Small intestine (tissue), 7 donors: ENCODE measurements at regions not wholly inside any gene's neighbourhood (a gene's known extent, or its start where the extent isn't known, plus 50 kb on each side); places are given as distances from the start of the nearest gene placed in this dataset.

Experiments used
- DNase-seq, 2 donors: peaks; one replicate each; pipeline versions ENCODE4 v3.0.0 to v3.0.0-alpha.2; 2013
- FAIRE-seq: peaks from 2 replicates; lab custom pipeline; 2012; peaks lifted over from hg19 to GRCh38; lab: Jason Lieb, UNC
- H3K27ac ChIP-seq, 3 donors: one replicate each; pipeline ENCODE4 v1.5.1; 2013; ENCODE audit warnings: low read length in 2 of 3, mild to moderate bottlenecking in 2 of 3, control low read depth in 1 of 3, inconsistent platforms in 1 of 3, low read depth in 1 of 3, moderate library complexity in 1 of 3
- H3K27me3 ChIP-seq, 3 donors: one replicate each; pipeline ENCODE4 v1.6.1; 2013; ENCODE audit warnings: low read length in 3 of 3, inconsistent platforms in 1 of 3; ENCODE audit not compliant: control insufficient read depth in 3 of 3, insufficient read depth in 3 of 3
- H3K36me3 ChIP-seq, 3 donors: one replicate each; pipeline ENCODE4 v1.6.1; 2013; ENCODE audit warnings: low read length in 3 of 3, inconsistent platforms in 1 of 3, low read depth in 1 of 3, mild to moderate bottlenecking in 1 of 3, moderate library complexity in 1 of 3; ENCODE audit not compliant: control insufficient read depth in 3 of 3, insufficient read depth in 2 of 3
- H3K4me1 ChIP-seq, 3 donors: one replicate each; pipeline ENCODE4 v1.6.1; 2013; ENCODE audit warnings: low read length in 2 of 3, inconsistent platforms in 1 of 3, low read depth in 1 of 3, mild to moderate bottlenecking in 1 of 3, moderate library complexity in 1 of 3; ENCODE audit not compliant: control insufficient read depth in 3 of 3, insufficient read depth in 2 of 3
- H3K4me3 ChIP-seq, 3 donors: one replicate each; pipeline ENCODE4 v1.5.1; 2013; ENCODE audit warnings: low read length in 3 of 3, control low read depth in 1 of 3, inconsistent platforms in 1 of 3, low read depth in 1 of 3, mild to moderate bottlenecking in 1 of 3, moderate library complexity in 1 of 3
- H3K9me3 ChIP-seq, 2 donors: one replicate each; pipeline ENCODE4 v1.6.1; 2013; ENCODE audit warnings: low read depth in 1 of 2, low read length in 1 of 2; ENCODE audit not compliant: control insufficient read depth in 2 of 2, insufficient read depth in 1 of 2
- WGBS, 3 donors: extraction: QIAGEN DNeasy Blood & Tissue Kit; methylation state at CpG; one replicate each; pipeline ENCODE4 v1.1.7; 2013; 5-methylcytosine and 5-hydroxymethylcytosine counted together
- donor health status: healthy with polysubstance abuse.
- donor health status: control.
- donor health status: control.
- donor health status: Bipolar disorder and iron deficiency.
- donor health status: healthy.

- H3K4me1 ChIP-seq, result no peaks in the 10 kb centered on the region
- no peak for DNase-seq
- no peaks in the 10 kb centered on the region for H3K27me3 ChIP-seq
- peaks cover 0 to 23% of the 10 kb centered on the region in 2 donors for H3K9me3 ChIP-seq
- WGBS, 3 donors, result 61 to 74% (median 73%) methylated on average over 3 of the region's 3 CpGs
- no peaks in the 10 kb centered on the region for H3K36me3 ChIP-seq
- H3K27ac ChIP-seq, result no peak overlapping the region
- H3K4me3 ChIP-seq, result no peak overlapping the region
- no peak for FAIRE-seq
Observed at GRCh38 chr7:159281573-159281972, 136.9 kb upstream of the VIPR2 start.

- DNase-seq (no peak), FAIRE-seq (no peak)
- H3K27me3 ChIP-seq, result no peaks in the 10 kb centered on the region
- peaks cover 0 to 19% of the 10 kb centered on the region in 2 donors for H3K9me3 ChIP-seq
- no peaks in the 10 kb centered on the region for H3K36me3 ChIP-seq
- no peaks in the 10 kb centered on the region for H3K4me1 ChIP-seq
- no peak overlapping the region for H3K4me3 ChIP-seq
- 71 to 83% (median 81%) methylated on average over 3 of the region's 3 CpGs for WGBS, 3 donors
- H3K27ac ChIP-seq, result no peak overlapping the region
Observed at GRCh38 chr7:159280008-159280407, 135.3 kb upstream of the VIPR2 start.

- Histone ChIP-seq H3K36me3 (no peaks in the 10 kb centered on the region), H3K4me1 (no peaks in the 10 kb centered on the region), H3K27ac (no peak overlapping the region), H3K4me3 (no peak overlapping the region), H3K9me3 (peaks cover 0 to 21% of the 10 kb centered on the region in 2 donors), H3K27me3 (no peaks in the 10 kb centered on the region)
- DNase-seq (no peak), FAIRE-seq (no peak)
- 61 to 71% (median 71%) methylated on average over 3 of the region's 3 CpGs for WGBS, 3 donors
Observed at GRCh38 chr7:159272739-159273138, 128.1 kb upstream of the VIPR2 start.

- no peak for DNase-seq
- FAIRE-seq, result no peak
- H3K4me3 ChIP-seq, result no peak overlapping the region
Observed at GRCh38 chr7:159271781-159272180, 127.1 kb upstream of the VIPR2 start.

GRCh38 chr7:159269745-159270144 lies 125.1 kb upstream of the VIPR2 start:
- H3K4me3 ChIP-seq, result no peak overlapping the region
- 91 to 96% (median 94%) methylated on average over 3 of the region's 3 CpGs for WGBS, 3 donors
- H3K4me1 ChIP-seq, result no peaks in the 10 kb centered on the region
- no peaks in the 10 kb centered on the region for H3K36me3 ChIP-seq
- FAIRE-seq (no peak), DNase-seq (no peak)
- no peaks in the 10 kb centered on the region for H3K27me3 ChIP-seq
- peaks cover 0 to 21% of the 10 kb centered on the region in 2 donors for H3K9me3 ChIP-seq
- H3K27ac ChIP-seq, result no peak overlapping the region

More at GRCh38 chr7:159271781-159272180, 127.1 kb upstream of the VIPR2 start:
- H3K4me1 ChIP-seq, result no peaks in the 10 kb centered on the region
- H3K9me3 ChIP-seq, result peaks cover 0 to 21% of the 10 kb centered on the region in 2 donors
- no peaks in the 10 kb centered on the region for H3K36me3 ChIP-seq
- no peak overlapping the region for H3K27ac ChIP-seq
- H3K27me3 ChIP-seq, result no peaks in the 10 kb centered on the region
- 12 to 24% (median 16%) methylated on average over 1 of the region's 1 CpG for WGBS, 3 donors

GRCh38 chr7:159263430-159263829 lies 118.8 kb upstream of the VIPR2 start:
- FAIRE-seq, result no peak
- H3K27me3 ChIP-seq, result no peaks in the 10 kb centered on the region
- H3K4me3 ChIP-seq, result no peak overlapping the region
- no peak overlapping the region for H3K27ac ChIP-seq
- no peaks in the 10 kb centered on the region for H3K9me3 ChIP-seq
- H3K4me1 ChIP-seq, result no peaks in the 10 kb centered on the region
- DNase-seq, result no peak
- H3K36me3 ChIP-seq, result no peaks in the 10 kb centered on the region

- H3K27me3 ChIP-seq, result peaks cover 0 to 2% (median 0%) of the 10 kb centered on the region in 3 donors
- H3K27ac ChIP-seq, result no peak overlapping the region
- H3K36me3 ChIP-seq, result no peaks in the 10 kb centered on the region
- no peaks in the 10 kb centered on the region for H3K4me1 ChIP-seq
- FAIRE-seq, result no peak
- no peak overlapping the region for H3K4me3 ChIP-seq
- no peaks in the 10 kb centered on the region for H3K9me3 ChIP-seq
- WGBS, 3 donors, result 30 to 45% (median 40%) methylated on average over 2 of the region's 2 CpGs
- no peak for DNase-seq
Observed at GRCh38 chr7:159253657-159254056, 109.0 kb upstream of the VIPR2 start.

- H3K4me3 ChIP-seq, result no peak overlapping the region
- H3K27me3 ChIP-seq, result no peaks in the 10 kb centered on the region
- H3K9me3 ChIP-seq, result no peaks in the 10 kb centered on the region
- DNase-seq (no peak), FAIRE-seq (no peak)
- whole genome bisulfite sequencing, 3 donors, result 45 to 68% (median 51%) methylated on average over 1 of the region's 1 CpG
- H3K27ac ChIP-seq, result no peak overlapping the region
- no peaks in the 10 kb centered on the region for H3K36me3 ChIP-seq
- H3K4me1 ChIP-seq, result no peaks in the 10 kb centered on the region
Observed at GRCh38 chr7:159250471-159250870, 105.8 kb upstream of the VIPR2 start.

GRCh38 chr7:159249671-159250070 lies 105.0 kb upstream of the VIPR2 start:
- H3K27ac ChIP-seq, result no peak overlapping the region
- H3K27me3 ChIP-seq, result no peaks in the 10 kb centered on the region
- FAIRE-seq (no peak), DNase-seq (no peak)
- WGBS, 3 donors, result 66 to 72% (median 68%) methylated on average over 6 of the region's 6 CpGs
- no peak overlapping the region for H3K4me3 ChIP-seq
- no peaks in the 10 kb centered on the region for H3K9me3 ChIP-seq
- H3K4me1 ChIP-seq, result no peaks in the 10 kb centered on the region
- H3K36me3 ChIP-seq, result no peaks in the 10 kb centered on the region
